OCI-LY3 (cell line): ENCODE measurements at regions not wholly inside any gene's neighbourhood (a gene's known extent, or its start where the extent isn't known, plus 50 kb on each side); places are given as distances from the start of the nearest gene placed in this dataset.

Experiments
- CTCF ChIP-seq: fragments of 200-600, 300-600 bp; sonication (generic); IDR thresholded peaks from 2 replicates; pipeline ENCODE4 v1.5.1; 2014; ENCODE audit warnings: antibody characterized with exemption, low read length, low read depth
- EZH2phosphoT487 ChIP-seq: fragments of 200-600 bp; shearing (Covaris generic); IDR thresholded peaks from 2 replicates; pipeline ENCODE4 v1.6.1; 2018; ENCODE audit warnings: antibody characterized with exemption, mixed run types, low read depth

DNA sequence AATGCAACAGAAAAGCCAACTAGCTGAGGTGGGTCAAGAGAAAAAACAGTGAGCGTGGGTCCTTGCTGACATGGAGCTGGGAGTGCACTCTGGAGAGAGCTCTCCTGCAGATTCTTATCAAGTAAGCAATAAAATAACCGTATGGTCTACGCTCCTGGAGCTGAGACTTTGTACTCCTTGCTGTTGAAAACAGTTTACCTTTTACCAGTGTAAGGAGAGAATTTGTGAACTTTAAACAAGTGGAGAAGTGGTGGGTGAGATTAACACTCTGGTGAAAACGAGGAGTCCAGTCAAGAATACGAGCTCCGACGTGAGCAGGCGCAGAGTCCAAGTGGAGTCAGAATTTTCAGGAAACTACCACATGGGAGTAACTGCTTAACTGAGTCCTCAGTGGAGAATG is 156.1 kb upstream of the ERCC6L2 start:
- TF ChIP-seq CTCF (no peak), EZH2phosphoT487 (no peak)
